A673 (cell line): ENCODE measurements at regions not wholly inside any gene's neighbourhood (a gene's known extent, or its start where the extent isn't known, plus 50 kb on each side); places are given as distances from the start of the nearest gene placed in this dataset.

Experiments used
- EZH2 ChIP-seq: fragments of 200-600 bp; sonication (generic); IDR thresholded peaks from 2 replicates; pipeline ENCODE4 v1.6.1; 2017; ENCODE audit warnings: borderline replicate concordance, low read depth, mild to moderate bottlenecking, mixed read lengths, antibody characterized with exemption, low read length; ENCODE audit not compliant: poor library complexity, severe bottlenecking
- TF ChIP-seq, protein P1 (sequence below): fragments of 300-800, 200-600 bp; sonication (generic); conservative IDR thresholded peaks from 2 replicates; pipeline ENCODE4 v1.5.1; 2017; ENCODE audit warnings: low read depth, mild to moderate bottlenecking, antibody characterized with exemption, low read length, moderate library complexity, mixed read lengths

DNA sequence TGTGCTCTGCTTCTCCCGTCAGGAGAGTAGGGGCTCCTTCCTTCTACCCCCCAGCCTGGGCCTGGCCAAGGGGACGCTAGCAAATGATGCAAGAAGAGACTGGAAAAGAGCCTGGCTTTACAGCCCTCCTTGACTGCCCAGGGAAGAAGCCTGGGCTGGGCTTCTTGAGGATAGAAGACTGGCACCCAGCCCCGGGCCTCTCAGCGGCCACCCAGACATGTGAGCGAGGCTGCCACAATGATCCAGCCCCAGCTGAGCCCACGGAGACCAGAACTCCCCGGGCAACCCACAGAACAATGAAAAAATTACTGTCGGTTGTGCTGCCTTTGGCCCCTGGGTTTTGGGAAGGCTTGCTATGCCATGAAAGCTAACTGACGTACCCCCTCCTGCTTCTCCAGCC lies 100.6 kb upstream of the PRR20G start:
- TF ChIP-seq, protein P1, sequence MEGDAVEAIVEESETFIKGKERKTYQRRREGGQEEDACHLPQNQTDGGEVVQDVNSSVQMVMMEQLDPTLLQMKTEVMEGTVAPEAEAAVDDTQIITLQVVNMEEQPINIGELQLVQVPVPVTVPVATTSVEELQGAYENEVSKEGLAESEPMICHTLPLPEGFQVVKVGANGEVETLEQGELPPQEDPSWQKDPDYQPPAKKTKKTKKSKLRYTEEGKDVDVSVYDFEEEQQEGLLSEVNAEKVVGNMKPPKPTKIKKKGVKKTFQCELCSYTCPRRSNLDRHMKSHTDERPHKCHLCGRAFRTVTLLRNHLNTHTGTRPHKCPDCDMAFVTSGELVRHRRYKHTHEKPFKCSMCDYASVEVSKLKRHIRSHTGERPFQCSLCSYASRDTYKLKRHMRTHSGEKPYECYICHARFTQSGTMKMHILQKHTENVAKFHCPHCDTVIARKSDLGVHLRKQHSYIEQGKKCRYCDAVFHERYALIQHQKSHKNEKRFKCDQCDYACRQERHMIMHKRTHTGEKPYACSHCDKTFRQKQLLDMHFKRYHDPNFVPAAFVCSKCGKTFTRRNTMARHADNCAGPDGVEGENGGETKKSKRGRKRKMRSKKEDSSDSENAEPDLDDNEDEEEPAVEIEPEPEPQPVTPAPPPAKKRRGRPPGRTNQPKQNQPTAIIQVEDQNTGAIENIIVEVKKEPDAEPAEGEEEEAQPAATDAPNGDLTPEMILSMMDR = no peak
- no peak for TF ChIP-seq EZH2
